ENCODE measurements at regions not wholly inside any gene's neighbourhood (a gene's known extent, or its start where the extent isn't known, plus 50 kb on each side); places are given as distances from the start of the nearest gene placed in this dataset.

DNA sequence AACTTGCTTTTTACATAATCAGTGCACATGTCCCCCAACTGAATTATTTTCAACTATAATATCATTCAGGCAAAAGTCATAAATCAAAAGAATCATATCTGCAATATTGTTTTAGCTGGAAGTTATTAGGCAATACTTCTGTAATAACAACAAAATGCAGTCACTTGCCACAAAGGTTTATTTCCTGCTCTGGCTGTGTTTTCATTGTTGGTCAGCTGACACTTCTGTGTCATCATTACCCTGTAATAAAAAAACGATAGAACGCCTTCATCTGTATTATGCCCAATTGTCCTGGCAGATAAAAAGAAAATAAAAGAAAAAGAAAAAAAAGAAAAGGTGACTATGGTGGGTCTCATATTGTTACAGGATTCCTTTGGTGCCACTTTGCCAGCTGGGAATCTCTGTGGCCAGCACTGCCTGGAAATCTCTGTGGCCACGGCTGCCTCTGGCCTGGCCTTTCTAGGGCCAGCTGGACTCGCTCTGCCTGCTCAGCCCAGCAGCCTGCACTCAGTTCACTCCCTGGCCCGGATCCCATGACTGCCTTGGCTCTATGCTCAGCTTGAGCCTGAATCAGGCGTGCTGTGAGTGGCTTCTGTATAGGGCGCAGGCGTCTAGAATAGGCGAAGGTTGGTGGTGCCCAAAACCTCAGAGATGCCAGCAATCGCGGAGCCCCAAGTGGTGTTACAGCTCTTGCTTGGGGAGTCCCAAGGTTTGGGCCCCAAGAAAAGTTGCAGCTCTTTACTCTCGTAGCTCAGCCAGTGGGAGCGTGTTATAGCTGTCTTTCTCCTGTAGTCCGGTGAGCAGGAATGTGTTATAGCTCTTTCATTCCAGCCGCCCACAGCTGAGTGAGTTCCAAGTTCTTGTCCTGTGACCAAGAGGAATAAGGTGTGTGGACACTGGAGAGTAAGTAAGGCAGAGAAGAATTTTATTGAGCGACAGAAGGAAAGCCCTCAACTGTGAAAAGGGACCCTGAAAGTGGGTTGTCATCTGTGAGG is 1227.1 kb downstream of the SLITRK1 start:
- TF ChIP-seq, protein P1, sequence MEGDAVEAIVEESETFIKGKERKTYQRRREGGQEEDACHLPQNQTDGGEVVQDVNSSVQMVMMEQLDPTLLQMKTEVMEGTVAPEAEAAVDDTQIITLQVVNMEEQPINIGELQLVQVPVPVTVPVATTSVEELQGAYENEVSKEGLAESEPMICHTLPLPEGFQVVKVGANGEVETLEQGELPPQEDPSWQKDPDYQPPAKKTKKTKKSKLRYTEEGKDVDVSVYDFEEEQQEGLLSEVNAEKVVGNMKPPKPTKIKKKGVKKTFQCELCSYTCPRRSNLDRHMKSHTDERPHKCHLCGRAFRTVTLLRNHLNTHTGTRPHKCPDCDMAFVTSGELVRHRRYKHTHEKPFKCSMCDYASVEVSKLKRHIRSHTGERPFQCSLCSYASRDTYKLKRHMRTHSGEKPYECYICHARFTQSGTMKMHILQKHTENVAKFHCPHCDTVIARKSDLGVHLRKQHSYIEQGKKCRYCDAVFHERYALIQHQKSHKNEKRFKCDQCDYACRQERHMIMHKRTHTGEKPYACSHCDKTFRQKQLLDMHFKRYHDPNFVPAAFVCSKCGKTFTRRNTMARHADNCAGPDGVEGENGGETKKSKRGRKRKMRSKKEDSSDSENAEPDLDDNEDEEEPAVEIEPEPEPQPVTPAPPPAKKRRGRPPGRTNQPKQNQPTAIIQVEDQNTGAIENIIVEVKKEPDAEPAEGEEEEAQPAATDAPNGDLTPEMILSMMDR (IDR thresholded peaks at IDR 0.05): no peak
- no peak for TF ChIP-seq EZH2 (IDR thresholded peaks at IDR 0.05; ENCODE audit: borderline replicate concordance, insufficient read depth, low read depth, low read length, poor library complexity, severe bottlenecking)
